ENCODE measurements at regions not wholly inside any gene's neighbourhood (a gene's known extent, or its start where the extent isn't known, plus 50 kb on each side); places are given as distances from the start of the nearest gene placed in this dataset.

DNA sequence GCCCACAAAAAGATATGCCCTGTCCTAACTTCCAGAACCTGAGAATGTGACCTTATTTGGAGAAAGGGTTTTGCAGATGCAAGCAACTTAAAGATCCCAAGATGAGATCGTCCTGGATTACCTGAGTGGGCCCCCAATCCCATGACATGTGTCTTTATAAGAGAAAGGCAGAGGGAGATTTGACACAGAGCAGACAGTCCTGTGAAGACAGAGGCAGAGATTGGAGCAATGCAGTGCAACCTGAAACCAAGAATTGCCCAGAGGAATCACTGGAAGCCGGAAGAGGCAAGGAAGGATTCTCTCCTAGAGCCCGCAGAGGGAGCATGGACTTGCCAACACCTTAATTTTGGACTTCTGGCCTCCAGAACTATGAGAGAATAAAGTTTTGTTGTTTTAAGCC is 171.5 kb downstream of the SMIM20 start:
- no peak overlapping the region for H3K4me3 ChIP-seq (ENCODE audit: control insufficient read depth, low read depth, low read length)
- no peak for DNase-seq (ENCODE audit: low read depth)
- TF ChIP-seq CTCF (IDR thresholded peaks at IDR 0.05; ENCODE audit: control insufficient read depth, insufficient read depth, low read depth, low read length, missing control alignments) = no peak

GRCh38 chr4:26086621-26087441 is 172.8 kb downstream of the SMIM20 start:
- DNase-seq (ENCODE audit: low read depth) = no peak
- TF ChIP-seq CTCF (IDR thresholded peaks at IDR 0.05; ENCODE audit: control insufficient read depth, insufficient read depth, low read depth, low read length, missing control alignments) = no peak
- no peak overlapping the region for H3K4me3 ChIP-seq (ENCODE audit: control insufficient read depth, low read depth, low read length)

DNA sequence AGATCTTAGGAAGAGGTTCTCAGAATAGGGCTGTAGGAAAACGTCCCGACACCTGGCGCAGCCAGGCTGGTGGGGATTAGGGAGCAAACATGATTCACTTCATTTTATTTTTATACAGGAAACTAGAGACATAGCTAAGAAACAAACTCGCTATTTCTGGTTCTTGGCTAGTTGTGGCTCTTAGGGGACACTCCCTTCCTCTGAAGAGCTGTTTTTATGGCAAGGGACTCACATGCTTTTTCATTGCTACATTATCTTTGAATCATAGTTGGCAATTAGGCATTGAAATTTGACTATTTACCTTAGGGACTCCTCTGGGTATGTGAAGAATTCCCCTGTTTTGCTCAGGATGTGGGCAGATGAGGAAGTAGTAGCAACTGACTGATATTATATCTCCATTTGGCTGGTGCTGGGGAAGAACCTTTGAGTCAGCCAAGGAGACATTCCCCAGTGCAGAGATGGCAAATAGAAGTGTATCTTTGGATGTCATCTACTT is 174.5 kb downstream of the SMIM20 start:
- peak; percentile 43 for DNase-seq (ENCODE audit: low read depth)
- TF ChIP-seq CTCF (IDR thresholded peaks at IDR 0.05; ENCODE audit: control insufficient read depth, insufficient read depth, low read depth, low read length, missing control alignments) = no peak
- H3K4me3 ChIP-seq (ENCODE audit: control insufficient read depth, low read depth, low read length) = no peak overlapping the region

DNA sequence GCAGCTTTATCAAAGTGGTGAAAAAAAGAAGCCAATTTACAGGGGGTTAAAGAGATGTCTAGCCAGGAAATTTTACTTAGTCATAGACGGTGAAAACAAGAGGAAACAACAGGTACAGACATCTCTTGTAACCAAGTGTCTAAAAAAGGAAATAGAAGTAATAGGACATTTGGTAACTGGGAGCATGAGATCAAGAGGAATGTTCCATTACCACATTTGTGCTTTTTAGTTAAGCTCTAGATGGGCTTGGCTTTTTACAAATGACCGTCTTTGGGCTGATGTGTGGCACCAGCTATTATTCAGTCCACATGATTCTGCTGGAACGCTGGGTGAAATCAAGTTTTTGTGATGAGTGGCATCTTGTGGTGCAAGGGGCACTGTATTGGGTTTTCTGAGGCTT is 179.5 kb downstream of the SMIM20 start:
- H3K4me3 ChIP-seq (ENCODE audit: control insufficient read depth, low read depth, low read length) = no peak overlapping the region
- TF ChIP-seq CTCF (IDR thresholded peaks at IDR 0.05; ENCODE audit: control insufficient read depth, insufficient read depth, low read depth, low read length, missing control alignments) = no peak
- DNase-seq (ENCODE audit: low read depth) = no peak

DNA sequence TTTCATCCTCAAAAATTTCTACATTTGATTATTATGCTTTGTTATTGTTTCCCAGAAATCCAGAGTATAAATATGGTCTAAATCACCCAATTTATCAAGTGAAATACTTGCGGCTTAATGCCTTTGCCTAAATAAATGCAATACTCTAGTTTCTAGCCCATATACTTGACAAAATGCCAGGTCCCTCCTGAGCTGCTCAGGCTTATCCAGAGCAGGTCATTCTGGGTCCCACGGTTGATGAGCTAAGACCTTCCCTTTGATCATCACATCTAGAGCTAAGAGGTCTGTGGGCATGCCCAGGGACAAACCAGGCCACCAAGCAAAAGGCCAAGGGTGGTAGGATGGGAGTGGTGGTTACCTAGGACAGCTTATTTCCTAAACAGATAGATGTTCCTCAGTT is 180.1 kb downstream of the SMIM20 start:
- DNase-seq (ENCODE audit: low read depth) = no peak
- H3K4me3 ChIP-seq (ENCODE audit: control insufficient read depth, low read depth, low read length) = no peak overlapping the region
- TF ChIP-seq CTCF (IDR thresholded peaks at IDR 0.05; ENCODE audit: control insufficient read depth, insufficient read depth, low read depth, low read length, missing control alignments) = no peak

DNA sequence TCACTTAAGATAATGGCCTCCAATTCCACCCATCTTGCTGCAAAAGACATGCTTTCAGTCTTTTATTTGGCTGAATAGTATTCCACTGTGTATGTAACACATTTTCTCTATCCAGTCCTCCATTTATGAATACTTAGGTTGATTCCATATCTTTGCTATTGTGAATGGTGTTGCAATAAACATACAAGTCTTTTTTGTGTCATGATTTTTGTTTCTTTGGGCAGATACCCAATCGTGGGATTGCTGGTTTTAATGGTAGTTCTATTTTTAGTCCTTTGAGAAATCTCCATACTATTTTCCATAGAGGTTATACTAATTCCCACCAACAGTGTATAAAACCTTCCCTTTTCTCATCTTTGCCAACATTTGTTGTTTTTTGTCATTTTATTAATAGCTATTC is 180.9 kb downstream of the SMIM20 start:
- no peak for TF ChIP-seq CTCF (IDR thresholded peaks at IDR 0.05; ENCODE audit: control insufficient read depth, insufficient read depth, low read depth, low read length, missing control alignments)
- no peak overlapping the region for H3K4me3 ChIP-seq (ENCODE audit: control insufficient read depth, low read depth, low read length)
- no peak for DNase-seq (ENCODE audit: low read depth)

All from AG09309 (cell line).